Stimulated activated CD4-positive, alpha-beta T cell treated with anti-CD3 and anti-CD28 coated beads, TNF-alpha, amount 100 ng/mL, for 24 hours (primary cell): ENCODE measurements at regions not wholly inside any gene's neighbourhood (a gene's known extent, or its start where the extent isn't known, plus 50 kb on each side); places are given as distances from the start of the nearest gene placed in this dataset.
"Not testable (repeated sequence)": the region's sequence is repeated elsewhere in the genome, so short reads cannot be mapped to it uniquely, and the experiment has no call there.

Experiments used
- DNase-seq, 3 experiments: peaks; one replicate each; pipeline ENCODE4 v3.0.0-alpha.2; 2020; ENCODE audit warnings: low read depth in 3 of 3

DNA sequence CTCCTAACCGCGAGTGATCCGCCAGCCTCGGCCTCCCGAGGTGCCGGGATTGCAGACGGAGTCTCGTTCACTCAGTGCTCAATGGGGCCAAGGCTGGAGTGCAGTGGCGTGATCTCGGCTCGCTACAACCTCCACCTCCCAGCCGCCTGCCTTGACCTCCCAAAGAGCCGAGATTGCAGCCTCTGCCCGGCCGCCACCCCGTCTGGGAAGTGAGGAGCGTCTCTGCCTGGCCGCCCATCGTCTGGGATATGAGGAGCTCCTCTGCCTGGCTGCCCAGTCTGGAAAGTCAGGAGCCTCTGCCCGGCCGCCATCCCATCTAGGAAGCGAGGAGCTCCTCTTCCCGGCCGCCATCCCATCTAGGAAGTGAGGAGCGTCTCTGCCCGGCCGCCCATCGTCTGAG is 58.8 kb upstream of the ANKRD30BL start:
- DNase-seq = not testable (repeated sequence)

DNA sequence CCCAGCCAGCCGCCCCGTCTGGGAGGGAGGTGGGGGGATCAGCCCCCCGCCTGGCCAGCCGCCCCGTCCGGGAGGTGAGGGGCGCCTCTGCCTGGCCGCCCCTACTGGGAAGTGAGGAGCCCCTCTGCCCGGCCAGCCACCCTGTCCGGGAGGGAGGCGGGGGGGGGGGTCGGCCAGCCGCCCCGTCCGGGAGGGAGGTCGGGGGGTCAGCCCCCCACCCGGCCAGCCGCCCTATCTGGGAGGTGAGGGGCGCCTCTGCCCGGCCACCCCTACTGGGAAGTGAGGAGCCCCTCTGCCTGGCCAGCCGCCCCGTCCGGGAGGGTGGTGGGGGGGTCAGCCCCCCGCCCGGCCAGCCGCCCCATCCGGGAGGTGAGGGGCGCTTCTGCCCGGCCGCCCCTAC is 60.1 kb upstream of the ANKRD30BL start:
- not testable (repeated sequence) for DNase-seq

GRCh38 chr2:132252191-132252893 is 90.6 kb upstream of the ANKRD30BL start:
- DNase-seq = no peak

DNA sequence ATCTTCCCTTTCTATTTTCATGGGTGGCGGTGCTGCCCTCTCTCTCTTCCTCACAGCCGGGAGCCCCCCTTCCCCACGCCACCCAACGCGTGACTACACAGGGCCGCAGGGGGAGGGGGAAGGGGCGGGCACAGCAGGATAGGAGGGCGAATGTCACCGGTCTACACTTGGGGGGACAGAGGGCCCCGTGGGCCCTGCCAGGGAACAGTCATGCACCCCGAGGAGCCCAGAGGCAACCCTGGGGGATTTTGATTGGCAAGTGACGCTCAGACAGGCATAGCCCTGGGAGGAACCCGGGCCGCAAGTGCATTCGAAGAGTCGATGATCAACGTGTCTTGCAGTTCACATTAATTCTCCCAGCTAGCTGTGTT is 91.1 kb upstream of the ANKRD30BL start:
- no peak for DNase-seq

- DNase-seq = no peak
Observed at GRCh38 chr2:132253496-132254305, 91.9 kb upstream of the ANKRD30BL start.

- not testable (repeated sequence) for DNase-seq
Observed at GRCh38 chr2:132254306-132254919, 92.7 kb upstream of the ANKRD30BL start.

DNA sequence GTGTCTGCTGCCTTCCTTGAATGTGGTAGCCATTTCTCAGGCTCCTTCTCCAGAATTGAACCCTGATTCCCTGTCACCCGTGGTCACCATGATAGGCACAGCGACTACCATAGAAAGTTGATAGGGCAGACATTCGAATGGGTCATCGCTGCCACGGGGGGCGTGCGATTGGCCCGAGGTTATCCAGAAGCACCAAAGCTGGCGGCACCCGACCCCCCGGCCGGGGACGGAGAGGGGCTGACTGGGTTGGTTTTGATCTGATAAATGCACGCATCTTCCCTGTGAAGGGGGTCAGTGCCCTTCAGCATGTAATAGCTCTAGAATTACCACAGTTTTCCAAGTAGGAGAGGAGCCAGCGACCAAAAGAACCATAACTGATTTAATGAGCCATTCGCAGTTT is 94.0 kb upstream of the ANKRD30BL start:
- DNase-seq = no peak

DNA sequence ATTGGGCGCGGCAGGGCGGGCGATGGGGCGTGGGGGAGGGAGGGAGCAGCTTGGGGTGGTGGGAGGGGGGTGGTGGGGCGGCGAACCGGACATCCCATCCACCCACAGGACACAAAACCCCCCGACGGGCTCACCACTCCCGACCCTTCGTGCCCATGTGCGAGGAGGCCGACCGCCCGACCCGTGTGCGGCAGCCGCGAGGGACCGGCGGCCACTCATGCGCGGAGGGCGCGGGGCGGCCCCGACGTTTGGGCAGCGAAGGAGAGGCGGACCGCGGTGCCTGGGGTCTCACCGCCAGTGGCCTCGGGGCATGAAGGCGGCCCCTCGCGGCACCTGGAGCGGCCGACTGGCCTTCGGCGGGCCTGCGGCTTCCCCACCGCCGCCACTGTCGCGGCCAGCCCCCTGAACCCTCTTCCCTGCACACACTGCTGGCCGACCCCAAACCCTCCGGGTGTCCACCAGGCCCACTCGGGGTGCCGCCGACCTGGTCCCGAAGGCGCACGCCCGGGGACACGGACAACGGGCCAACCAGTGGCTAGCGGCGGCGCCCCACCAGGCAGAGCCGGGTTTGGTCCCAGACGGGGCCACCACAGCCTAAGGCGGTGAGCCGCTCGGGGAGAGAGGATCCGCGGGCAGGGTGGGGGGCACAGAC is 94.6 kb upstream of the ANKRD30BL start:
- DNase-seq = no peak

- DNase-seq = not testable (repeated sequence)
Observed at GRCh38 chr2:132256903-132257300, 95.2 kb upstream of the ANKRD30BL start.

DNA sequence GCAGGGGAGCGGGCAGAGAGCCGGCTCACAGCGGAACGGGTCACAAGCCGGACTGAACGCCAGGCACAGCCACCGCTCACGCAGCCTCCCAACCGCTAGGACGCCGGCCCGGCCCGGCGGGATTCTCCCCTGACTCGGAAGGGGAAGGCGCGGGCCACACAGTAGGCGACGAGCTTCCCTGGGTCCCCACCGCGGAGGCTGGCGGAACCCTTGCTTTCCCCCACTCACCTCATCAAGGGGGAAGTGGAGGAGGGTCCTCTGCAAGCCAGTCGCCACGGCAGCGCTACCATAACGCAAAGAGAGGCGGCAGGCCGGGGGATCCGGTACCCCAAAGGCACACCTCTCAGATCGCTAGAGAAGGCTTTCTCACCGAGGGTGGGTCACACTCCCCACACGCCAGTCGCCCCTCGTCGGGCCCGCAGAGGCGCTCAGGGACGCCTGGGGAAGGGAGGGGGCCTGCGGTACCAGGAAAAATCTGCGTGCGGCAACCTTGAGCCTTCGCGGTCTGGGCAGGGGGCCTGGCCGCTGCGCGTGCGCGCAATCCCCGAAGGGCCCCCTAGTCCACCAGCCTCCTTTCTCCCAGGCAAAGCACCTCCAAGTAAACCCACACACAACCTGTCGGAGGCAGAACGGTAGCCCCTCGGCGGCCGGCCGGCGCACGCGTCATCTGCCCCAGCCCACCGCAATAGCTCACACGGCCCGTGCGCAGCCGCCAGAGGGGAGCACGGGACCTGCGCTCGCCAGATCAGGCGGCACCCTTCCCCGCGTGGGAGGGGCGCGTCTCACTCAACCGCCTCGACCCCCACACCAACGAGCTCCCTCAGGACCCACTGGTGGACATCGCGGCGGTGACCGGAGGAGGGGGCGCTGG is 95.8 kb upstream of the ANKRD30BL start:
- not testable (repeated sequence) for DNase-seq

- DNase-seq = not testable (repeated sequence)
Observed at GRCh38 chr2:132259276-132259675, 97.5 kb upstream of the ANKRD30BL start.

GRCh38 chr2:132265595-132265994 is 103.8 kb upstream of the ANKRD30BL start:
- DNase-seq = not testable (repeated sequence)

DNA sequence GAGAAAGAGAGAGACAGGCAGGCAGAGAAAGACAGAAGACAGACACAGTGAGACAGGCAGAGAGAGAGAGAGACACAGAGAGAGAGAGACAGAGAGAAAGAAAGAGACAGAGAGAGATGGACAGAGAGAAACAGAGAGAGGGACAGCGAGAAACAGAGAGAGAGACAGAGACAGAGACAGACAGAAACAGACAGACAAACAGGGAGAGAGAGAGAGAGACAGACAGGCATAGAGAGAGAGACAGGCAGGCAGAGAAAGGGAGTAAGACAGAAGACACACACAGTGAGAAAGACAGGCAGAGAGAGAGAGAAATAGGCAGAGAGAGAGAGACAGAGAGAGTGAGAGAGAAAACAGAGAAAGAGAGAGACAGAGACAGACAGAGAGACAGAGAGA is 105.3 kb upstream of the ANKRD30BL start:
- DNase-seq = no peak

- DNase-seq = not testable (repeated sequence)
Observed at GRCh38 chr2:132267498-132268283, 105.9 kb upstream of the ANKRD30BL start.

GRCh38 chr2:132268284-132268976 is 106.7 kb upstream of the ANKRD30BL start:
- peak in 1 of 3 experiments; percentile 29 for DNase-seq

- no peak for DNase-seq
Observed at GRCh38 chr2:132268977-132269523, 107.3 kb upstream of the ANKRD30BL start.

DNA sequence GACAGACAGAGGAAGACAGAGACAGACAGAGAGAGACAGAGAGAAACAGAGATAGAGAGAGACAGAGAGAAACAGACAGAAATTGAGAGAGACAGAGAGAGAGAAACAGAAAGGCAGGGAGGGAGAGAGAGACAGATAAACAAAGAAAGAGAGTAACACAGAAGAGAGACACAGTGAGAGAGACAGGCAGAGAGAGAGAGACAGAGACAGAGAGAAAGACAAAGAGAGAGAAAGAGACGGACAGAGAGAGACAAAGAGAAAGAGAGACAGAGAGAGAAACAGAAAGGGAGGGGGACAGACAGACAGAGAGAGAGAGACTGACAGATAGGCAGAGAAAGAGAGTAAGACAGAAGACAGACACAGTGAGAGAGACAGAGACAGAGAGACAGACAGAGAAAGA is 108.5 kb upstream of the ANKRD30BL start:
- no peak for DNase-seq

GRCh38 chr2:132270981-132271546 is 109.3 kb upstream of the ANKRD30BL start:
- no peak for DNase-seq

DNA sequence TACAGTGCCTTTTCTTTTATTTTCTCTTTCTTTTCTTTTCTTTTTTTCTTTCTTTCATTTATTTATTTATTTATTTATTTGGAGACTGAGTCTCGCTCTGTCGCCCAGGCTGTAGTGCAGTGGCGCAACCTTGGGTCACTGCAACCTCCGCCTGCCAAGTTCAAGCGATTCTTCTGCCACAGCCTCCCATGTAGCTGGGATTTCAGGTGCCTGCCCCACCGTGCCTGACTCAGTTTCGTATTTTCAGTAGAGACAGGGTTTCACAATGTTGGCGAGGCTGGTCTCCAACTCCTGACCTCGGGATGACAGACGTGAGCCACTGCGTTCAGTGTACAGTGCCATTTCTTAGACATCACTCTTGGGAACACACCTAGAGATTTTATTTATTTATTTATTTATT is 110.0 kb upstream of the ANKRD30BL start:
- DNase-seq = not testable (repeated sequence)
